ENCODE measurements at regions not wholly inside any gene's neighbourhood (a gene's known extent, or its start where the extent isn't known, plus 50 kb on each side); places are given as distances from the start of the nearest gene placed in this dataset.
"Not testable (repeated sequence)": the region's sequence is repeated elsewhere in the genome, so short reads cannot be mapped to it uniquely, and the experiment has no call there.

GRCh38 chr10:93127642-93128215 is 54.0 kb downstream of the CYP26A1 start:
- not testable (repeated sequence) for DNase-seq

- DNase-seq, result no peak
These were observed 58.3 kb downstream of the CYP26A1 start for GRCh38 chr10:93131986-93132385.

- no peak for DNase-seq
These were observed 64.6 kb downstream of the CYP26A1 start for GRCh38 chr10:93138113-93138870.

- no peak for DNase-seq
These were observed 65.5 kb downstream of the CYP26A1 start for GRCh38 chr10:93139059-93139655.

GRCh38 chr10:93142534-93142933 is 68.8 kb downstream of the CYP26A1 start:
- no peak for DNase-seq

- no peak for DNase-seq
These were observed 69.6 kb downstream of the CYP26A1 start for GRCh38 chr10:93143281-93143680.

- DNase-seq, result no peak
These were observed 72.6 kb downstream of the CYP26A1 start for GRCh38 chr10:93146336-93146735.

GRCh38 chr10:93147281-93147680 is 73.6 kb downstream of the CYP26A1 start:
- DNase-seq, result no peak

GRCh38 chr10:93148476-93148875 is 74.8 kb downstream of the CYP26A1 start:
- DNase-seq, result no peak

- DNase-seq, result no peak
These were observed 76.1 kb downstream of the CYP26A1 start for GRCh38 chr10:93149761-93150160.

- DNase-seq, result no peak
These were observed 76.6 kb downstream of the CYP26A1 start for GRCh38 chr10:93150289-93150688.

GRCh38 chr10:93150990-93151547 is 77.4 kb downstream of the CYP26A1 start:
- DNase-seq, result no peak

GRCh38 chr10:93152136-93152535 is 78.4 kb downstream of the CYP26A1 start:
- no peak for DNase-seq

- no peak for DNase-seq
These were observed 80.8 kb downstream of the CYP26A1 start for GRCh38 chr10:93154531-93154930.

GRCh38 chr10:93160140-93160539 is 86.4 kb downstream of the CYP26A1 start:
- DNase-seq, result no peak

- no peak for DNase-seq
These were observed 87.1 kb downstream of the CYP26A1 start for GRCh38 chr10:93160829-93161228.

GRCh38 chr10:93165367-93165766 is 91.7 kb downstream of the CYP26A1 start:
- DNase-seq, result no peak

GRCh38 chr10:93166134-93166533 is 92.4 kb downstream of the CYP26A1 start:
- DNase-seq, result no peak

- no peak for DNase-seq
These were observed 98.1 kb downstream of the CYP26A1 start for GRCh38 chr10:93171837-93172236.

- no peak for DNase-seq
These were observed 100.5 kb downstream of the CYP26A1 start for GRCh38 chr10:93173967-93174845.

- DNase-seq, result no peak
These were observed 101.8 kb downstream of the CYP26A1 start for GRCh38 chr10:93175490-93175889.

GRCh38 chr10:93177511-93177910 is 103.8 kb downstream of the CYP26A1 start:
- no peak for DNase-seq

Data from nucleus accumbens (tissue), 56 donors.